Fibroblast of villous mesenchyme (primary cell): ENCODE measurements at regions not wholly inside any gene's neighbourhood (a gene's known extent, or its start where the extent isn't known, plus 50 kb on each side); places are given as distances from the start of the nearest gene placed in this dataset.

ENCODE experiments used
- DNase-seq: peaks from one replicate; pipeline ENCODE4 v3.0.0-alpha.2; 2010; ENCODE audit warnings: low read depth
- H3K4me3 ChIP-seq: 2 replicates; pipeline ENCODE4 v1.5.1; 2011; ENCODE audit warnings: low read depth, mild to moderate bottlenecking, low read length
- CTCF ChIP-seq: IDR thresholded peaks from 2 replicates; pipeline ENCODE4 v1.5.1; 2012; ENCODE audit warnings: low read depth, mild to moderate bottlenecking, low read length; ENCODE audit not compliant: insufficient read depth

GRCh38 chr4:81375745-81376144, 96.0 kb downstream of the RASGEF1B start:
- H3K4me3 ChIP-seq = no peak overlapping the region
- no peak for TF ChIP-seq CTCF
- DNase-seq = no peak

- no peak for TF ChIP-seq CTCF
- no peak overlapping the region for H3K4me3 ChIP-seq
- DNase-seq = no peak
Observed at GRCh38 chr4:81369886-81370285, 101.8 kb downstream of the RASGEF1B start.

GRCh38 chr4:81366779-81367178, 104.9 kb downstream of the RASGEF1B start:
- TF ChIP-seq CTCF = no peak
- no peak overlapping the region for H3K4me3 ChIP-seq
- no peak for DNase-seq

- no peak overlapping the region for H3K4me3 ChIP-seq
- no peak for DNase-seq
- TF ChIP-seq CTCF = no peak
Observed at GRCh38 chr4:81360737-81361136, 111.0 kb downstream of the RASGEF1B start.

- DNase-seq = no peak
- no peak overlapping the region for H3K4me3 ChIP-seq
- TF ChIP-seq CTCF = no peak
Observed at GRCh38 chr4:81359207-81359606, 112.5 kb downstream of the RASGEF1B start.

GRCh38 chr4:81358154-81358553, 113.6 kb downstream of the RASGEF1B start:
- no peak overlapping the region for H3K4me3 ChIP-seq
- no peak for TF ChIP-seq CTCF
- DNase-seq = no peak

GRCh38 chr4:81356621-81357020, 115.1 kb downstream of the RASGEF1B start:
- DNase-seq = no peak
- H3K4me3 ChIP-seq = no peak overlapping the region
- TF ChIP-seq CTCF = no peak
